ENCODE measurements at regions not wholly inside any gene's neighbourhood (a gene's known extent, or its start where the extent isn't known, plus 50 kb on each side); places are given as distances from the start of the nearest gene placed in this dataset.

GRCh38 chr1:230578616-230579015 lies 63.7 kb upstream of the COG2 start:
- Mint-ChIP-seq H3K9me3 (peaks cover 4% of the 10 kb centered on the region), H3K4me3 (no peak overlapping the region), H3K27ac (no peak overlapping the region), H3K36me3 (no peaks in the 10 kb centered on the region), H3K4me1 (ENCODE audit: unreplicated experiment) (peaks cover 3% of the 10 kb centered on the region), H3K27me3 (peaks cover 10% of the 10 kb centered on the region)
- DNase-seq (ENCODE audit: extremely low spot score, unreplicated experiment): no peak
- no peak for TF ChIP-seq CTCF (conservative IDR thresholded peaks at IDR 0.05)

- Mint-ChIP-seq H3K9me3 (peaks cover 4% of the 10 kb centered on the region), H3K27ac (no peak overlapping the region), H3K27me3 (peaks cover 10% of the 10 kb centered on the region), H3K36me3 (no peaks in the 10 kb centered on the region), H3K4me3 (no peak overlapping the region), H3K4me1 (ENCODE audit: unreplicated experiment) (peaks cover 9% of the 10 kb centered on the region)
- TF ChIP-seq CTCF (conservative IDR thresholded peaks at IDR 0.05): no peak
- DNase-seq (ENCODE audit: extremely low spot score, unreplicated experiment): no peak
These were observed 64.7 kb upstream of the COG2 start for GRCh38 chr1:230577537-230577936.

GRCh38 chr1:230575886-230576500 lies 66.3 kb upstream of the COG2 start:
- no peak overlapping the region for H3K4me3 Mint-ChIP-seq
- H3K27ac Mint-ChIP-seq: no peak overlapping the region
- DNase-seq (ENCODE audit: extremely low spot score, unreplicated experiment): no peak
- H3K27me3 Mint-ChIP-seq: peaks cover 10% of the 10 kb centered on the region
- peaks cover 20% of the 10 kb centered on the region for H3K4me1 Mint-ChIP-seq (ENCODE audit: unreplicated experiment)
- H3K36me3 Mint-ChIP-seq: no peaks in the 10 kb centered on the region
- H3K9me3 Mint-ChIP-seq: no peaks in the 10 kb centered on the region
- TF ChIP-seq CTCF (conservative IDR thresholded peaks at IDR 0.05): no peak

GRCh38 chr1:230574502-230574901 lies 67.8 kb upstream of the COG2 start:
- H3K36me3 Mint-ChIP-seq: no peaks in the 10 kb centered on the region
- H3K4me1 Mint-ChIP-seq (ENCODE audit: unreplicated experiment): peaks cover 19% of the 10 kb centered on the region
- peaks cover 10% of the 10 kb centered on the region for H3K27me3 Mint-ChIP-seq
- no peak for TF ChIP-seq CTCF (conservative IDR thresholded peaks at IDR 0.05)
- H3K4me3 Mint-ChIP-seq: no peak overlapping the region
- DNase-seq (ENCODE audit: extremely low spot score, unreplicated experiment): no peak
- no peak overlapping the region for H3K27ac Mint-ChIP-seq
- no peaks in the 10 kb centered on the region for H3K9me3 Mint-ChIP-seq

- Mint-ChIP-seq H3K4me1 (ENCODE audit: unreplicated experiment) (peaks cover 19% of the 10 kb centered on the region), H3K4me3 (no peak overlapping the region), H3K27ac (no peak overlapping the region), H3K9me3 (no peaks in the 10 kb centered on the region), H3K27me3 (peaks cover 3% of the 10 kb centered on the region), H3K36me3 (no peaks in the 10 kb centered on the region)
- TF ChIP-seq CTCF (conservative IDR thresholded peaks at IDR 0.05): no peak
- no peak for DNase-seq (ENCODE audit: extremely low spot score, unreplicated experiment)
These were observed 68.6 kb upstream of the COG2 start for GRCh38 chr1:230573658-230574057.

All from type B pancreatic cell (in vitro differentiated cells).